Liver (tissue), 8 donors: ENCODE measurements at regions not wholly inside any gene's neighbourhood (a gene's known extent, or its start where the extent isn't known, plus 50 kb on each side); places are given as distances from the start of the nearest gene placed in this dataset.

Experiments used
- DNase-seq: peaks from one replicate; pipeline ENCODE4 v3.0.0-alpha.2; 2017; ENCODE audit warnings: low spot score
- H3K27ac ChIP-seq, 2 donors: one replicate each; pipeline ENCODE4 v1.7.0; 2013; ENCODE audit warnings: inconsistent platforms in 2 of 2, low read length in 2 of 2, control low read depth in 1 of 2, low read depth in 1 of 2, mild to moderate bottlenecking in 1 of 2
- H3K27me3 ChIP-seq, 4 donors: one replicate each; pipeline versions ENCODE4 v1.6.1 to v1.7.0; 2013; ENCODE audit warnings: low read length in 3 of 4, inconsistent platforms in 1 of 4, mild to moderate bottlenecking in 1 of 4, moderate library complexity in 1 of 4; ENCODE audit not compliant: control insufficient read depth in 4 of 4, insufficient read depth in 4 of 4
- H3K36me3 ChIP-seq, 4 donors: one replicate each; pipeline versions ENCODE4 v1.6.1 to v1.7.0; 2013; ENCODE audit warnings: low read length in 3 of 4, mild to moderate bottlenecking in 3 of 4, low read depth in 1 of 4, moderate library complexity in 1 of 4; ENCODE audit not compliant: control insufficient read depth in 4 of 4, insufficient read depth in 3 of 4
- H3K4me1 ChIP-seq, 4 donors: one replicate each; pipeline versions ENCODE4 v1.6.1 to v1.7.0; 2013; ENCODE audit warnings: low read length in 3 of 4, mild to moderate bottlenecking in 3 of 4, moderate library complexity in 1 of 4; ENCODE audit not compliant: control insufficient read depth in 4 of 4, insufficient read depth in 4 of 4
- H3K4me3 ChIP-seq, 3 donors: one replicate each; pipeline versions ENCODE4 v1.6.1 to v1.7.0; 2013; ENCODE audit warnings: low read length in 3 of 3, control low read depth in 1 of 3, low read depth in 1 of 3, mild to moderate bottlenecking in 1 of 3
- H3K9ac ChIP-seq, 2 donors: one replicate each; pipeline ENCODE4 v1.7.0; 2013; ENCODE audit warnings: low read length in 2 of 2, mild to moderate bottlenecking in 2 of 2, moderate library complexity in 2 of 2, control low read depth in 1 of 2, low read depth in 1 of 2
- H3K9me3 ChIP-seq, 4 donors: one replicate each; pipeline versions ENCODE4 v1.6.1 to v1.7.0; 2013; ENCODE audit warnings: low read length in 3 of 4; ENCODE audit not compliant: control insufficient read depth in 4 of 4
- CTCF ChIP-seq: fragments of 150-350 bp; IDR thresholded peaks from 2 replicates; pipeline ENCODE4 v1.5.1; 2017; ENCODE audit warnings: improper control_type of control experiment, low read depth, low read length; ENCODE audit not compliant: missing input control
- FOXA1 ChIP-seq: IDR thresholded peaks from 2 replicates; pipeline ENCODE4 v1.6.1; 2016; ENCODE audit warnings: antibody characterized with exemption
- GABPA ChIP-seq, 2 donors: IDR thresholded peaks in 1 of 2; conservative IDR thresholded peaks in 1 of 2; 2 replicates each; pipeline ENCODE4 v1.6.1; 2016; ENCODE audit warnings: antibody characterized with exemption in 2 of 2, mild to moderate bottlenecking in 1 of 2, moderate library complexity in 1 of 2
- MAX ChIP-seq: IDR thresholded peaks from 2 replicates; pipeline ENCODE4 v1.6.1; 2016; ENCODE audit warnings: antibody characterized with exemption
- REST ChIP-seq: IDR thresholded peaks from 2 replicates; pipeline ENCODE4 v1.6.1; 2016; ENCODE audit warnings: antibody characterized with exemption, mild to moderate bottlenecking
- RXRA ChIP-seq, 2 donors: IDR thresholded peaks; 2 replicates each; pipeline ENCODE4 v1.6.1; 2017 to 2018; ENCODE audit warnings: antibody characterized with exemption in 2 of 2, mild to moderate bottlenecking in 1 of 2
- TAF1 ChIP-seq: conservative IDR thresholded peaks from 2 replicates; pipeline ENCODE4 v1.6.1; 2016; ENCODE audit warnings: antibody characterized with exemption, mild to moderate bottlenecking
- WGBS: extraction: QIAGEN DNeasy Blood & Tissue Kit; methylation state at CpG from one replicate; pipeline ENCODE4 v1.1.7; 2013; 5-methylcytosine and 5-hydroxymethylcytosine counted together
- TF ChIP-seq, protein P1 (sequence below): IDR thresholded peaks from 2 replicates; pipeline ENCODE4 v1.6.1; 2016; ENCODE audit warnings: antibody characterized with exemption
- TF ChIP-seq, protein P2 (sequence below): IDR thresholded peaks from 2 replicates; pipeline ENCODE4 v1.6.1; 2016; ENCODE audit warnings: antibody characterized with exemption
- donor health status: healthy.
- donor health status: healthy.
- donor health status: healthy.
- donor health status: healthy.
- donor health status: healthy.

GRCh38 chr3:117405359-117405758 is 695.8 kb downstream of the TUSC7 start:
- no peaks in the 10 kb centered on the region for H3K9me3 ChIP-seq
- H3K4me1 ChIP-seq: no peaks in the 10 kb centered on the region
- WGBS: 16% methylated on average over 1 of the region's 1 CpG
- H3K27ac ChIP-seq: no peak overlapping the region
- DNase-seq: no peak
- TF ChIP-seq RXRA (IDR thresholded peaks at IDR 0.05): no peak
- TF ChIP-seq REST: no peak
- TF ChIP-seq, protein P1, sequence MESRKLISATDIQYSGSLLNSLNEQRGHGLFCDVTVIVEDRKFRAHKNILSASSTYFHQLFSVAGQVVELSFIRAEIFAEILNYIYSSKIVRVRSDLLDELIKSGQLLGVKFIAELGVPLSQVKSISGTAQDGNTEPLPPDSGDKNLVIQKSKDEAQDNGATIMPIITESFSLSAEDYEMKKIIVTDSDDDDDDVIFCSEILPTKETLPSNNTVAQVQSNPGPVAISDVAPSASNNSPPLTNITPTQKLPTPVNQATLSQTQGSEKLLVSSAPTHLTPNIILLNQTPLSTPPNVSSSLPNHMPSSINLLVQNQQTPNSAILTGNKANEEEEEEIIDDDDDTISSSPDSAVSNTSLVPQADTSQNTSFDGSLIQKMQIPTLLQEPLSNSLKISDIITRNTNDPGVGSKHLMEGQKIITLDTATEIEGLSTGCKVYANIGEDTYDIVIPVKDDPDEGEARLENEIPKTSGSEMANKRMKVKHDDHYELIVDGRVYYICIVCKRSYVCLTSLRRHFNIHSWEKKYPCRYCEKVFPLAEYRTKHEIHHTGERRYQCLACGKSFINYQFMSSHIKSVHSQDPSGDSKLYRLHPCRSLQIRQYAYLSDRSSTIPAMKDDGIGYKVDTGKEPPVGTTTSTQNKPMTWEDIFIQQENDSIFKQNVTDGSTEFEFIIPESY: no peak
- TF ChIP-seq CTCF: no peak
- TF ChIP-seq MAX: no peak
- TF ChIP-seq GABPA (IDR thresholded peaks at IDR 0.05 in 1 of 2, conservative IDR thresholded peaks at IDR 0.05 in 1 of 2): no peak
- TF ChIP-seq TAF1: no peak
- no peak for TF ChIP-seq FOXA1
- no peak overlapping the region for H3K4me3 ChIP-seq
- peaks cover 0 to 2% (median 0%) of the 10 kb centered on the region in 4 donors for H3K27me3 ChIP-seq
- no peak overlapping the region for H3K9ac ChIP-seq
- no peaks in the 10 kb centered on the region for H3K36me3 ChIP-seq

- Histone ChIP-seq H3K27ac (no peak overlapping the region), H3K4me1 (no peaks in the 10 kb centered on the region), H3K4me3 (no peak overlapping the region), H3K27me3 (no peaks in the 10 kb centered on the region), H3K9me3 (no peaks in the 10 kb centered on the region), H3K36me3 (no peaks in the 10 kb centered on the region), H3K9ac (no peak overlapping the region)
- TF ChIP-seq, protein P2, sequence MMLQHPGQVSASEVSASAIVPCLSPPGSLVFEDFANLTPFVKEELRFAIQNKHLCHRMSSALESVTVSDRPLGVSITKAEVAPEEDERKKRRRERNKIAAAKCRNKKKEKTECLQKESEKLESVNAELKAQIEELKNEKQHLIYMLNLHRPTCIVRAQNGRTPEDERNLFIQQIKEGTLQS: no peak
- TF ChIP-seq CTCF: peak; percentile 6
- no peak for DNase-seq
These were observed 697.7 kb downstream of the TUSC7 start for GRCh38 chr3:117407317-117407716.
